Esophagus muscularis mucosa (tissue), 3 donors: ENCODE measurements at regions not wholly inside any gene's neighbourhood (a gene's known extent, or its start where the extent isn't known, plus 50 kb on each side); places are given as distances from the start of the nearest gene placed in this dataset.

Experiments used
- CTCF ChIP-seq, 3 experiments: fragments of 200-600 bp in 2 of 3; fragments of 450-650 bp in 1 of 3; sonication (generic) in 2 of 3; IDR thresholded peaks; one replicate each; pipeline ENCODE4 v1.5.1; 2017 to 2019; ENCODE audit warnings: antibody characterized with exemption in 3 of 3, mild to moderate bottlenecking in 2 of 3, moderate library complexity in 1 of 3
- POLR2A ChIP-seq: fragments of 450-650 bp; IDR thresholded peaks from one replicate; pipeline ENCODE4 v1.6.1; 2017; ENCODE audit warnings: antibody characterized with exemption, moderate library complexity, mild to moderate bottlenecking, low read depth
- POLR2AphosphoS5 ChIP-seq, 2 donors: sonication (generic); formaldehyde crosslinking; IDR thresholded peaks; one replicate each; pipeline ENCODE4 v1.6.1; 2017; ENCODE audit warnings: antibody characterized with exemption in 2 of 2

GRCh38 chr10:10365676-10366075 lies 652.0 kb upstream of the CELF2 start:
- TF ChIP-seq CTCF (IDR thresholded peaks at IDR 0.05), result no peak
- no peak for TF ChIP-seq POLR2AphosphoS5 (IDR thresholded peaks at IDR 0.05)
- no peak for TF ChIP-seq POLR2A
